Testis (tissue), 2 donors: ENCODE measurements at regions not wholly inside any gene's neighbourhood (a gene's known extent, or its start where the extent isn't known, plus 50 kb on each side); places are given as distances from the start of the nearest gene placed in this dataset.
"Not testable (repeated sequence)": the region's sequence is repeated elsewhere in the genome, so short reads cannot be mapped to it uniquely, and the experiment has no call there.

Source experiments
- POLR2A ChIP-seq: fragments of 450-650 bp; IDR thresholded peaks from one replicate; pipeline ENCODE4 v1.6.1; 2017; ENCODE audit warnings: antibody characterized with exemption, mild to moderate bottlenecking, moderate library complexity
- TF ChIP-seq, protein P1 (sequence below), 3 experiments: fragments of 450-650 bp in 2 of 3; fragments of 200-600 bp in 1 of 3; sonication (generic) in 1 of 3; IDR thresholded peaks; one replicate each; pipeline ENCODE4 v1.5.1; 2016 to 2019; ENCODE audit warnings: antibody characterized with exemption in 3 of 3, mild to moderate bottlenecking in 2 of 3, moderate library complexity in 1 of 3

DNA sequence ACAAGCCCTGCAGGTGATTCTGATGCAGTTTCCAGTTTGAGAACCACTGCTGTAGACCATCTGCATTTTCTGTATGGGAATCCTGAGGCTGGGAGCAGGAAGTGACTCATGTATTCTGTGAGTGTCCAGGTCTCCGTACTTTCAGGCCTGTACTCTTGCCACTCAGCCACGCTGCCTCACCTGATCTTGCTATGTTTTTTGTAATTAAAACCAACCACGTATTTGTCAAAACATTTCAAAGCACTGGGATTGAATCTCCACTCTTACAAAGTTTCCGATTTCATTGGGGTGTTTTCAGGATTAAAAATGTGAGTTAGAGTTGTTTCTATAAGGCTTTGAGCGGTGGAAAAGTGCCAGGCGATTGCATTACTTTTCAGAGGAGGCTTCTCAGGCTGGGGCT, 2907.5 kb downstream of the RPIA start:
- TF ChIP-seq, protein P1, sequence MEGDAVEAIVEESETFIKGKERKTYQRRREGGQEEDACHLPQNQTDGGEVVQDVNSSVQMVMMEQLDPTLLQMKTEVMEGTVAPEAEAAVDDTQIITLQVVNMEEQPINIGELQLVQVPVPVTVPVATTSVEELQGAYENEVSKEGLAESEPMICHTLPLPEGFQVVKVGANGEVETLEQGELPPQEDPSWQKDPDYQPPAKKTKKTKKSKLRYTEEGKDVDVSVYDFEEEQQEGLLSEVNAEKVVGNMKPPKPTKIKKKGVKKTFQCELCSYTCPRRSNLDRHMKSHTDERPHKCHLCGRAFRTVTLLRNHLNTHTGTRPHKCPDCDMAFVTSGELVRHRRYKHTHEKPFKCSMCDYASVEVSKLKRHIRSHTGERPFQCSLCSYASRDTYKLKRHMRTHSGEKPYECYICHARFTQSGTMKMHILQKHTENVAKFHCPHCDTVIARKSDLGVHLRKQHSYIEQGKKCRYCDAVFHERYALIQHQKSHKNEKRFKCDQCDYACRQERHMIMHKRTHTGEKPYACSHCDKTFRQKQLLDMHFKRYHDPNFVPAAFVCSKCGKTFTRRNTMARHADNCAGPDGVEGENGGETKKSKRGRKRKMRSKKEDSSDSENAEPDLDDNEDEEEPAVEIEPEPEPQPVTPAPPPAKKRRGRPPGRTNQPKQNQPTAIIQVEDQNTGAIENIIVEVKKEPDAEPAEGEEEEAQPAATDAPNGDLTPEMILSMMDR (IDR thresholded peaks at IDR 0.05) = not testable (repeated sequence)
- TF ChIP-seq POLR2A = not testable (repeated sequence)
